Muscle layer of duodenum (tissue), 2 donors: ENCODE measurements at regions not wholly inside any gene's neighbourhood (a gene's known extent, or its start where the extent isn't known, plus 50 kb on each side); places are given as distances from the start of the nearest gene placed in this dataset.

Source experiments
- H3K27ac ChIP-seq: one replicate; pipeline ENCODE4 v1.7.0; 2013; ENCODE audit warnings: mild to moderate bottlenecking, low read length
- H3K27me3 ChIP-seq: one replicate; pipeline ENCODE4 v1.7.0; 2013; ENCODE audit warnings: low read depth, mild to moderate bottlenecking, control low read depth, low read length
- H3K36me3 ChIP-seq, 2 donors: one replicate each; pipeline ENCODE4 v1.7.0; 2013; ENCODE audit warnings: low read length in 2 of 2, control low read depth in 1 of 2, mild to moderate bottlenecking in 1 of 2; ENCODE audit not compliant: insufficient read depth in 2 of 2, control insufficient read depth in 1 of 2
- H3K4me1 ChIP-seq, 2 donors: one replicate each; pipeline ENCODE4 v1.7.0; 2013; ENCODE audit warnings: low read length in 2 of 2, mild to moderate bottlenecking in 2 of 2, control low read depth in 1 of 2, moderate library complexity in 1 of 2; ENCODE audit not compliant: insufficient read depth in 2 of 2, control insufficient read depth in 1 of 2
- H3K4me3 ChIP-seq, 2 donors: one replicate each; pipeline ENCODE4 v1.7.0; 2013; ENCODE audit warnings: low read length in 2 of 2, low read depth in 1 of 2, mild to moderate bottlenecking in 1 of 2
- H3K9me3 ChIP-seq, 2 donors: one replicate each; pipeline ENCODE4 v1.7.0; 2013; ENCODE audit warnings: low read length in 2 of 2, control low read depth in 1 of 2, mild to moderate bottlenecking in 1 of 2; ENCODE audit not compliant: control insufficient read depth in 1 of 2
- donor health status: healthy.

GRCh38 chr10:131475043-131475442 lies 163.5 kb upstream of the TCERG1L start:
- H3K27me3 ChIP-seq: no peaks in the 10 kb centered on the region
- H3K4me1 ChIP-seq: no peaks in the 10 kb centered on the region
- H3K4me3 ChIP-seq: no peak overlapping the region
- no peaks in the 10 kb centered on the region for H3K9me3 ChIP-seq
- no peaks in the 10 kb centered on the region for H3K36me3 ChIP-seq
- H3K27ac ChIP-seq: no peak overlapping the region

- Histone ChIP-seq H3K4me3 (no peak overlapping the region), H3K9me3 (no peaks in the 10 kb centered on the region), H3K27me3 (no peaks in the 10 kb centered on the region), H3K36me3 (no peaks in the 10 kb centered on the region), H3K27ac (no peak overlapping the region), H3K4me1 (no peaks in the 10 kb centered on the region)
Observed at GRCh38 chr10:131475803-131476202, 164.3 kb upstream of the TCERG1L start.

GRCh38 chr10:131477457-131478121 lies 166.1 kb upstream of the TCERG1L start:
- Histone ChIP-seq H3K27me3 (no peaks in the 10 kb centered on the region), H3K27ac (no peak overlapping the region), H3K36me3 (no peaks in the 10 kb centered on the region), H3K4me3 (no peak overlapping the region), H3K9me3 (no peaks in the 10 kb centered on the region), H3K4me1 (no peaks in the 10 kb centered on the region)

GRCh38 chr10:131478377-131478989 lies 167.0 kb upstream of the TCERG1L start:
- Histone ChIP-seq H3K36me3 (no peaks in the 10 kb centered on the region), H3K4me1 (no peaks in the 10 kb centered on the region)

GRCh38 chr10:131480066-131480465 lies 168.5 kb upstream of the TCERG1L start:
- Histone ChIP-seq H3K4me1 (no peaks in the 10 kb centered on the region), H3K4me3 (no peak overlapping the region), H3K27me3 (no peaks in the 10 kb centered on the region), H3K9me3 (peaks cover 0 to 3% of the 10 kb centered on the region in 2 donors), H3K36me3 (no peaks in the 10 kb centered on the region), H3K27ac (no peak overlapping the region)

More at GRCh38 chr10:131478377-131478989, 167.0 kb upstream of the TCERG1L start:
- peaks cover 0 to 3% of the 10 kb centered on the region in 2 donors for H3K9me3 ChIP-seq
- no peak overlapping the region for H3K27ac ChIP-seq
- H3K27me3 ChIP-seq: no peaks in the 10 kb centered on the region
- no peak overlapping the region for H3K4me3 ChIP-seq

- Histone ChIP-seq H3K27me3 (no peaks in the 10 kb centered on the region), H3K4me1 (no peaks in the 10 kb centered on the region), H3K9me3 (peaks cover 0 to 3% of the 10 kb centered on the region in 2 donors), H3K27ac (no peak overlapping the region), H3K36me3 (no peaks in the 10 kb centered on the region), H3K4me3 (no peak overlapping the region)
Observed at GRCh38 chr10:131480861-131481260, 169.3 kb upstream of the TCERG1L start.

GRCh38 chr10:131485732-131486131 lies 174.2 kb upstream of the TCERG1L start:
- Histone ChIP-seq H3K27me3 (no peaks in the 10 kb centered on the region), H3K36me3 (no peaks in the 10 kb centered on the region), H3K4me1 (no peaks in the 10 kb centered on the region), H3K9me3 (peaks cover 0 to 3% of the 10 kb centered on the region in 2 donors), H3K27ac (no peak overlapping the region), H3K4me3 (no peak overlapping the region)

GRCh38 chr10:131487822-131488221 lies 176.3 kb upstream of the TCERG1L start:
- Histone ChIP-seq H3K4me1 (no peaks in the 10 kb centered on the region), H3K36me3 (no peaks in the 10 kb centered on the region), H3K27me3 (no peaks in the 10 kb centered on the region), H3K4me3 (no peak overlapping the region), H3K27ac (no peak overlapping the region), H3K9me3 (peaks cover 0 to 3% of the 10 kb centered on the region in 2 donors)

GRCh38 chr10:131490991-131491594 lies 179.6 kb upstream of the TCERG1L start:
- Histone ChIP-seq H3K4me1 (no peaks in the 10 kb centered on the region), H3K4me3 (no peak overlapping the region), H3K27me3 (no peaks in the 10 kb centered on the region), H3K9me3 (no peaks in the 10 kb centered on the region), H3K36me3 (no peaks in the 10 kb centered on the region), H3K27ac (no peak overlapping the region)

- Histone ChIP-seq H3K27ac (no peak overlapping the region), H3K27me3 (no peaks in the 10 kb centered on the region), H3K4me3 (no peak overlapping the region), H3K36me3 (no peaks in the 10 kb centered on the region), H3K4me1 (no peaks in the 10 kb centered on the region), H3K9me3 (no peaks in the 10 kb centered on the region)
Observed at GRCh38 chr10:131492211-131492857, 180.8 kb upstream of the TCERG1L start.

GRCh38 chr10:131493432-131493831 lies 181.9 kb upstream of the TCERG1L start:
- Histone ChIP-seq H3K36me3 (no peaks in the 10 kb centered on the region), H3K4me1 (no peaks in the 10 kb centered on the region), H3K27me3 (no peaks in the 10 kb centered on the region), H3K27ac (no peak overlapping the region), H3K4me3 (no peak overlapping the region), H3K9me3 (no peaks in the 10 kb centered on the region)
